Testis (tissue), 2 donors: ENCODE measurements at regions not wholly inside any gene's neighbourhood (a gene's known extent, or its start where the extent isn't known, plus 50 kb on each side); places are given as distances from the start of the nearest gene placed in this dataset.

Source experiments
- DNase-seq: peaks from one replicate; pipeline ENCODE4 v3.0.0-alpha.2; 2019
- H3K27ac ChIP-seq, 2 donors: fragments of 200-600 bp; sonication (generic); one replicate each; pipeline ENCODE4 v1.5.1; 2019
- H3K27me3 ChIP-seq: fragments of 200-600 bp; sonication (generic); one replicate; pipeline ENCODE4 v1.5.1; 2019
- H3K36me3 ChIP-seq: fragments of 200-600 bp; sonication (generic); one replicate; pipeline ENCODE4 v1.5.1; 2017; ENCODE audit warnings: low read depth; ENCODE audit errors: missing control alignments
- H3K4me1 ChIP-seq: fragments of 200-600 bp; sonication (generic); one replicate; pipeline ENCODE4 v1.5.1; 2019
- H3K4me3 ChIP-seq, 2 donors: fragments of 200-600 bp; sonication (generic); one replicate each; pipeline ENCODE4 v1.5.1; 2017 to 2019
- H3K9me3 ChIP-seq: fragments of 200-600 bp; sonication (generic); one replicate; pipeline ENCODE4 v1.5.1; 2017
- POLR2A ChIP-seq: fragments of 450-650 bp; IDR thresholded peaks from one replicate; pipeline ENCODE4 v1.6.1; 2017; ENCODE audit warnings: antibody characterized with exemption, mild to moderate bottlenecking, moderate library complexity
- WGBS, 2 donors: methylation state at CpG; one replicate each; pipeline ENCODE4 v1.1.5; 2018; 5-methylcytosine and 5-hydroxymethylcytosine counted together
- intact Hi-C: fragments of 100-400 bp; cut with DNase I; formaldehyde crosslinking; loops from one replicate; pipeline ENCODE4 v1.15.1; 2023; ENCODE audit warnings: low total_unique reads
- TF ChIP-seq, protein P1 (sequence below), 3 experiments: fragments of 450-650 bp in 2 of 3; fragments of 200-600 bp in 1 of 3; sonication (generic) in 1 of 3; IDR thresholded peaks; one replicate each; pipeline ENCODE4 v1.5.1; 2016 to 2019; ENCODE audit warnings: antibody characterized with exemption in 3 of 3, mild to moderate bottlenecking in 2 of 3, moderate library complexity in 1 of 3

DNA sequence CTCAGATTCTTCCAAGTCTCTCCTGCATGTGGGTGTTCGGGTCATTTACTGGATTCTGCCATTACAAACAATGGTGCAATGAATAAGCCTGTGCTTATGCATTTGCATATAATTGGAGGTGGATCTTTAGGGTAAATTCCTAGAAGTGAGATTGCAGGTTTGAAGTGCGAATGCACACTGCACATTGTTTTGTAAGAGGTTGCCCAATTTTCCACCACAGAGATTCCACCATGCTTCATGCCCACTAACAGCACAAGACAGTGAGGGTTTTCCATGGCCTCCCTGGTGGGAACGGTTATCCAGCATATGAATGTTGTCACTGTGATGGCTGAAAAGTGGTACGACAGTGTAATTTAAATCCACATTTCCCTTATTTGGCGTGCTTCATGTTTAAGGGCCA is 178.8 kb upstream of the PMEPA1 start:
- H3K9me3 ChIP-seq, result no peaks in the 10 kb centered on the region
- intact Hi-C loops, result no loop called here
- H3K27me3 ChIP-seq, result no peaks in the 10 kb centered on the region
- no peaks in the 10 kb centered on the region for H3K4me1 ChIP-seq
- TF ChIP-seq, protein P1, sequence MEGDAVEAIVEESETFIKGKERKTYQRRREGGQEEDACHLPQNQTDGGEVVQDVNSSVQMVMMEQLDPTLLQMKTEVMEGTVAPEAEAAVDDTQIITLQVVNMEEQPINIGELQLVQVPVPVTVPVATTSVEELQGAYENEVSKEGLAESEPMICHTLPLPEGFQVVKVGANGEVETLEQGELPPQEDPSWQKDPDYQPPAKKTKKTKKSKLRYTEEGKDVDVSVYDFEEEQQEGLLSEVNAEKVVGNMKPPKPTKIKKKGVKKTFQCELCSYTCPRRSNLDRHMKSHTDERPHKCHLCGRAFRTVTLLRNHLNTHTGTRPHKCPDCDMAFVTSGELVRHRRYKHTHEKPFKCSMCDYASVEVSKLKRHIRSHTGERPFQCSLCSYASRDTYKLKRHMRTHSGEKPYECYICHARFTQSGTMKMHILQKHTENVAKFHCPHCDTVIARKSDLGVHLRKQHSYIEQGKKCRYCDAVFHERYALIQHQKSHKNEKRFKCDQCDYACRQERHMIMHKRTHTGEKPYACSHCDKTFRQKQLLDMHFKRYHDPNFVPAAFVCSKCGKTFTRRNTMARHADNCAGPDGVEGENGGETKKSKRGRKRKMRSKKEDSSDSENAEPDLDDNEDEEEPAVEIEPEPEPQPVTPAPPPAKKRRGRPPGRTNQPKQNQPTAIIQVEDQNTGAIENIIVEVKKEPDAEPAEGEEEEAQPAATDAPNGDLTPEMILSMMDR (IDR thresholded peaks at IDR 0.05), result no peak
- TF ChIP-seq POLR2A, result no peak
- H3K36me3 ChIP-seq, result no peaks in the 10 kb centered on the region
- no peak overlapping the region for H3K4me3 ChIP-seq
- no peak overlapping the region for H3K27ac ChIP-seq
- WGBS, 2 donors, result 76 to 96% methylated on average over 4 to 5 of the region's 5 CpGs
- no peak for DNase-seq

DNA sequence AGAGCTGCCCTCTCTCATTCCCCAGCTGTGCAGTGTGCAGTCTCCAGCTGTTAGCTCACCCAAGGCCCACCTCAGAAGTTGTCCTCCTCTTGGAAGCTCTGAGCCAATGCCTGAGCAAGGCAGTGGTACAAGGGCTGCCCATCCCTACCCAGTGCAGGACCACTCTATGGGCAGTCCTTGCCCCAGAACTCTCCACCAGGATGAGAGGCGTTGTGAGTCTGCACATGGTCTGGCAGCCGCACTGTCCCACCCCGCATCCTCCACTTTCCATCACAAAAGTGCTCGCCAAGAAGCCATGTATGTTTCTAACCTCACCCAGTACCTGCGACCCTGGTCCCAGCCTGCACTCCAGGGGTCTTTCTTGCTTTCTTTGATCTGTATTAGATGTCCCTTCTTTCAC is 175.1 kb upstream of the PMEPA1 start:
- DNase-seq, result no peak
- no peaks in the 10 kb centered on the region for H3K27me3 ChIP-seq
- TF ChIP-seq, protein P1 (IDR thresholded peaks at IDR 0.05), result no peak
- TF ChIP-seq POLR2A, result no peak
- 92 to 97% methylated on average over 5 of the region's 5 CpGs for WGBS, 2 donors
- no peaks in the 10 kb centered on the region for H3K9me3 ChIP-seq
- no peaks in the 10 kb centered on the region for H3K4me1 ChIP-seq
- intact Hi-C loops, result no loop called here
- H3K4me3 ChIP-seq, result no peak overlapping the region
- no peak overlapping the region for H3K27ac ChIP-seq
- H3K36me3 ChIP-seq, result no peaks in the 10 kb centered on the region

DNA sequence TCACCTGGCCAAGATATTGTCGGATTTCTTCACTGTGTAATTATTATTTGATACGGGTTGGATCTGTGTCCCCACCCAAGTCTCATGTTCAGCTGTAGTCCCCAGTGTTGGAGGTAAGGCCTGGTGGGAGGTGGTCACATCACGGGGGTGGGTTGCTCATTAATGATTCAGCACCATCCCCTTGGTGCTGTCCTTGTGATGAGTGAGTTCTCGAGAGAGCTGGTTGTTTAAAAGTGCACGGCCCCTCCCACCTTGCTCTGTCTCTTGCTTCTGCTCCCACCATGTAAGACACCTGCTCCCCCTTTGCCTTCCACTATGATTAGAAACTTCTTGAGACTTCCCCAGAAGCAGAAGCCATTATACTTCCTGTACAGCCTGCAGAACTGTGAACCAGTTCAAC is 173.9 kb upstream of the PMEPA1 start:
- H3K4me3 ChIP-seq, result no peak overlapping the region
- no peaks in the 10 kb centered on the region for H3K27me3 ChIP-seq
- H3K9me3 ChIP-seq, result no peaks in the 10 kb centered on the region
- H3K27ac ChIP-seq, result no peak overlapping the region
- WGBS, 2 donors, result 88 to 97% methylated on average over 5 of the region's 5 CpGs
- no peaks in the 10 kb centered on the region for H3K4me1 ChIP-seq
- no peaks in the 10 kb centered on the region for H3K36me3 ChIP-seq
- no peak for TF ChIP-seq POLR2A
- TF ChIP-seq, protein P1 (IDR thresholded peaks at IDR 0.05), result no peak
- no peak for DNase-seq
- intact Hi-C loops, result no loop called here

DNA sequence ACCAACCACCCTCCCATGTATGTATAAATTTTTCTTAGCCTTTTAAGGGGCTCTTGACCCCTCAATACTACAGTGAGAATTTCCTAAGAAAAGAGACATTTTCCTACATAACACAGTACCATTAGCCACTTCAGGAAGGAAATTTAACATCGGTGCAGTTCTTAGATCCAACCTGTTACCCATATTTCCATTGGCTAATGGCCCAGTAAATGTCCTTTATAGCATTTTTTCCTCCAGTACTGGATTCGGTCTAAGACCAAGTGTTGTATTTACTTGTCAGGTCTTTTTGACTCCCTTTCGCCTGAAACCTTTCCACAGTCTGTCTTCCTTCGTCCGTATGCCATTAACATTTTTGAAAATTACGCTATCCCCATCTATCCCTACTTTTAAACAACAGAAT is 173.4 kb upstream of the PMEPA1 start:
- intact Hi-C loops, result no loop called here
- no peak for TF ChIP-seq POLR2A
- TF ChIP-seq, protein P1 (IDR thresholded peaks at IDR 0.05), result no peak
- H3K27ac ChIP-seq, result no peak overlapping the region
- no peaks in the 10 kb centered on the region for H3K36me3 ChIP-seq
- H3K4me1 ChIP-seq, result no peaks in the 10 kb centered on the region
- no peaks in the 10 kb centered on the region for H3K9me3 ChIP-seq
- no peaks in the 10 kb centered on the region for H3K27me3 ChIP-seq
- DNase-seq, result no peak
- WGBS, 2 donors, result 80 to 89% methylated on average over 6 of the region's 6 CpGs
- no peak overlapping the region for H3K4me3 ChIP-seq

DNA sequence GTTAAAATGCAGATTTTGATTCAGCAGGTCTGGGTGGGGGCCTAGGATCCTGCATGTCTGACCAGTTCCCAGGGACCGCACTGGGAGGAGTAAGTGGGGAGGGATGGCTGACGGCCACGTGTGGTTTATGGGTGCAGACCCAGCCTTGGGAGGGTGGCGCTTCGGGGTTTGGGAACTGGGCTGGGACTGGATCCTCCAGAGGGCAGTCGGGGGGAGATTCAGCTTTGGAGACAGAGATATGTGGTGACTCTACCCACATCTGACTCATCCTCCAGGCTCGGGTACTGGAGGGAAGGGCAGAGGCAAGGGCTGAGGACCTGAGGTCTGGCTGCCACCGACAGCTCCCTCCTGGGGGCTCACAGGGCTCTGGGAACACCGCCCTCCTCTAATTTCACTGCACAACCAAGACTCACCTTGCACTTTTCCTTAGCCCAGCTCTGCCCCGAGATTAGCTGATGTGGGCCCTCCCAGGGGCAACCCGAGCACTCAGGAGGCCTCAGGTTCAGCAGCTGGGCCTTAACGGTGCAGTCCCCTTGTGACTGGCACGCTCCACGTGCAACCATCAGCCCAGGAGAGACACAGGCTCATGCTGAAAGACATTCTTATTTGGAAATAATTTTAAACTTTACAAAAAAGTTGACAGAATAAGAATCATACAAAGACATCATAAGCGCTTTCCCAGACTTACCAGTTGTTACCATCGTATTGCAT is 172.8 kb upstream of the PMEPA1 start:
- Histone ChIP-seq H3K4me3 (no peak overlapping the region), H3K27ac (no peak overlapping the region), H3K4me1 (no peaks in the 10 kb centered on the region), H3K9me3 (no peaks in the 10 kb centered on the region), H3K27me3 (no peaks in the 10 kb centered on the region), H3K36me3 (no peaks in the 10 kb centered on the region)
- intact Hi-C loops, result no loop called here
- TF ChIP-seq, protein P1 (IDR thresholded peaks at IDR 0.05), result no peak
- TF ChIP-seq POLR2A, result no peak
- no peak for DNase-seq
- WGBS, 2 donors, result 90% methylated on average over 15 to 16 of the region's 16 CpGs
